K562 (cell line): ENCODE measurements at regions not wholly inside any gene's neighbourhood (a gene's known extent, or its start where the extent isn't known, plus 50 kb on each side); places are given as distances from the start of the nearest gene placed in this dataset.

Source experiments
- ARID3A ChIP-seq: IDR thresholded peaks from 2 replicates; pipeline ENCODE4 v1.6.1; 2012; ENCODE audit warnings: low read depth, low read length, improper control_type of control experiment, borderline replicate concordance
- BCL6 ChIP-seq: fragments of 250-450 bp; sonication (Bioruptor Pico); IDR thresholded peaks from 2 replicates; pipeline ENCODE4 v1.4.0; 2020
- C11orf30 ChIP-seq: fragments of 450-650 bp; IDR thresholded peaks from 2 replicates; pipeline ENCODE4 v1.6.1; 2016; ENCODE audit warnings: low read depth, mild to moderate bottlenecking
- NCOA2 ChIP-seq, 2 experiments: fragments of 450-650 bp; IDR thresholded peaks; 2 replicates each; pipeline ENCODE4 v1.6.1; 2018; ENCODE audit warnings: mild to moderate bottlenecking in 2 of 2, moderate library complexity in 1 of 2; ENCODE audit not compliant: partially characterized antibody in 2 of 2
- RFX7 ChIP-seq: fragments of 250-450 bp; sonication (Bioruptor Pico); IDR thresholded peaks from 2 replicates; pipeline ENCODE4 v1.5.1; 2021; ENCODE audit warnings: mild to moderate bottlenecking
- RNF219 ChIP-seq: fragments of 250-450 bp; sonication (Bioruptor Pico); IDR thresholded peaks from 2 replicates; pipeline ENCODE4 v1.5.0; 2022; ENCODE audit warnings: mild to moderate bottlenecking
- UBTF ChIP-seq, 2 experiments: IDR thresholded peaks; 2 replicates each; pipeline ENCODE4 v1.6.1; 2012; ENCODE audit warnings: improper control_type of control experiment in 2 of 2, low read depth in 2 of 2, low read length in 2 of 2, borderline replicate concordance in 1 of 2
- ZFP30 ChIP-seq: fragments of 250-450 bp; sonication (Bioruptor Pico); IDR thresholded peaks from 2 replicates; pipeline ENCODE4 v1.8.0; 2022; ENCODE audit warnings: moderate library complexity, mild to moderate bottlenecking, inconsistent platforms, borderline replicate concordance

- TF ChIP-seq UBTF (IDR thresholded peaks at IDR 0.05; ENCODE audit: borderline replicate concordance in 1 of 2, low read depth in 2 of 2, low read length in 2 of 2) = no peak
- TF ChIP-seq RNF219 = no peak
- no peak for TF ChIP-seq C11orf30
- no peak for TF ChIP-seq ARID3A
- no peak for TF ChIP-seq BCL6 (CRISPR knock-in tag)
- TF ChIP-seq ZFP30 = no peak
- TF ChIP-seq RFX7 (CRISPR knock-in tag) = no peak
- TF ChIP-seq NCOA2 (IDR thresholded peaks at IDR 0.05; ENCODE audit: partially characterized antibody in 2 of 2) = no peak
Measured at GRCh38 chr2:67927501-67927900, 135.3 kb downstream of the C1D start (continued).
